Loucy (cell line): ENCODE measurements at regions not wholly inside any gene's neighbourhood (a gene's known extent, or its start where the extent isn't known, plus 50 kb on each side); places are given as distances from the start of the nearest gene placed in this dataset.

ENCODE experiments used
- EZH2phosphoT487 ChIP-seq: fragments of 200-600 bp; IDR thresholded peaks from 2 replicates; pipeline ENCODE4 v1.6.1; 2018; ENCODE audit warnings: antibody characterized with exemption, mild to moderate bottlenecking, moderate library complexity, borderline replicate concordance
- TF ChIP-seq, protein P1 (sequence below): fragments of 200-600 bp; sonication (generic); conservative IDR thresholded peaks from 2 replicates; pipeline ENCODE4 v1.5.1; 2014; ENCODE audit warnings: mild to moderate bottlenecking, antibody characterized with exemption, low read length

DNA sequence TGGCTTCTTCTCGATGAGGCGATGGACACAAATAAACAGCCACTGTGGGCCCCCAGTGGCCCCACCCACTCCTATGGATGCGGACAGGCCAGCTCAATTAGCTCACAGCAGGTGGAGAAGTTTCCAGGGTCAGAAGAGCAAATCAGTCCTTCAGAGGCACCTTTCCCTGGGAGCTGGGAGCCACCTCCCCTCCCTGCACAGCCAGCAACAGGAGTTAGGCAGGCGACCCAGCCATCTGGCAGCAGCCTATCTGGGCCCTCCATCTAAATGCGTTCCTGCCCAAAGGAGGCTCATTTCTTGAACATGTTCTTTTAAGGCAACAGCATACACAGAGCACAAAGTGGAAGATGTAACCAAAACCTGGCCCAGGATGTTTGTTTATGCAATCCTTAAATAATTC lies 211.9 kb upstream of the ARRDC4 start:
- TF ChIP-seq, protein P1, sequence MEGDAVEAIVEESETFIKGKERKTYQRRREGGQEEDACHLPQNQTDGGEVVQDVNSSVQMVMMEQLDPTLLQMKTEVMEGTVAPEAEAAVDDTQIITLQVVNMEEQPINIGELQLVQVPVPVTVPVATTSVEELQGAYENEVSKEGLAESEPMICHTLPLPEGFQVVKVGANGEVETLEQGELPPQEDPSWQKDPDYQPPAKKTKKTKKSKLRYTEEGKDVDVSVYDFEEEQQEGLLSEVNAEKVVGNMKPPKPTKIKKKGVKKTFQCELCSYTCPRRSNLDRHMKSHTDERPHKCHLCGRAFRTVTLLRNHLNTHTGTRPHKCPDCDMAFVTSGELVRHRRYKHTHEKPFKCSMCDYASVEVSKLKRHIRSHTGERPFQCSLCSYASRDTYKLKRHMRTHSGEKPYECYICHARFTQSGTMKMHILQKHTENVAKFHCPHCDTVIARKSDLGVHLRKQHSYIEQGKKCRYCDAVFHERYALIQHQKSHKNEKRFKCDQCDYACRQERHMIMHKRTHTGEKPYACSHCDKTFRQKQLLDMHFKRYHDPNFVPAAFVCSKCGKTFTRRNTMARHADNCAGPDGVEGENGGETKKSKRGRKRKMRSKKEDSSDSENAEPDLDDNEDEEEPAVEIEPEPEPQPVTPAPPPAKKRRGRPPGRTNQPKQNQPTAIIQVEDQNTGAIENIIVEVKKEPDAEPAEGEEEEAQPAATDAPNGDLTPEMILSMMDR, result no peak
- no peak for TF ChIP-seq EZH2phosphoT487
